HEK293 (cell line): ENCODE measurements at regions not wholly inside any gene's neighbourhood (a gene's known extent, or its start where the extent isn't known, plus 50 kb on each side); places are given as distances from the start of the nearest gene placed in this dataset.

Source experiments
- CTCF ChIA-PET: fragments of 350-600 bp; formaldehyde crosslinking; extraction: SDS; loops from one replicate; lab custom pipeline; 2021; ENCODE audit warnings: antibody characterized with exemption; lab: Yijun Ruan, JAX
- POLR2A ChIA-PET: fragments of 300-600 bp; formaldehyde crosslinking; extraction: SDS; loops from one replicate; lab custom pipeline; 2020; ENCODE audit warnings: antibody characterized with exemption, inconsistent platforms; lab: Yijun Ruan, JAX
- H3K27ac ChIP-seq: fragments of 200-500 bp; sonication (Bioruptor generic); 2 replicates; pipeline ENCODE4 v1.5.1; 2014; ENCODE audit warnings: low read depth, low read length, control low read depth, inconsistent platforms; ENCODE audit errors: extremely low read depth
- H3K36me3 ChIP-seq, 2 experiments: fragments of 200-500 bp in 1 of 2; sonication (Bioruptor generic) in 1 of 2; 1 replicate in 1 of 2; 2 replicates in 1 of 2; pipeline ENCODE4 v1.5.1; 2014 to 2017; ENCODE audit warnings: inconsistent platforms in 2 of 2, low read length in 2 of 2; ENCODE audit not compliant: control insufficient read depth in 2 of 2, insufficient read depth in 1 of 2
- H3K4me1 ChIP-seq: fragments of 200-500 bp; sonication (Bioruptor generic); 2 replicates; pipeline ENCODE4 v1.5.1; 2014; ENCODE audit warnings: mild to moderate bottlenecking, low read length, inconsistent platforms; ENCODE audit not compliant: control insufficient read depth, insufficient read depth
- H3K4me3 ChIP-seq: 2 replicates; pipeline ENCODE4 v1.5.1; 2011; ENCODE audit warnings: low read depth, mild to moderate bottlenecking, control low read depth, low read length, moderate library complexity
- H3K9me3 ChIP-seq: fragments of 200-500 bp; sonication (Bioruptor generic); 2 replicates; pipeline ENCODE4 v1.5.1; 2014; ENCODE audit warnings: low read depth, low read length, inconsistent platforms; ENCODE audit not compliant: control insufficient read depth, insufficient read depth
- OVOL3 ChIP-seq: fragments of 450-650 bp; formaldehyde crosslinking; IDR thresholded peaks from 2 replicates; pipeline ENCODE4 v1.5.1; 2016; ENCODE audit warnings: missing biosample characterization, missing genetic modification characterization
- SETDB1 ChIP-seq: IDR thresholded peaks from one replicate; pipeline ENCODE4 v1.6.1; 2017; ENCODE audit warnings: mild to moderate bottlenecking, low read length, moderate library complexity, mixed read lengths; ENCODE audit not compliant: insufficient read length
- ZFP41 ChIP-seq: fragments of 450-650 bp; formaldehyde crosslinking; IDR thresholded peaks from 2 replicates; pipeline ENCODE4 v1.5.1; 2016; ENCODE audit warnings: missing biosample characterization, missing genetic modification characterization, borderline replicate concordance
- ZNF133 ChIP-seq: fragments of 450-650 bp; formaldehyde crosslinking; IDR thresholded peaks from 2 replicates; pipeline ENCODE4 v1.5.1; 2016; ENCODE audit warnings: missing biosample characterization, missing genetic modification characterization
- ZNF140 ChIP-seq: fragments of 450-650 bp; formaldehyde crosslinking; IDR thresholded peaks from 2 replicates; pipeline ENCODE4 v1.5.1; 2016; ENCODE audit warnings: missing biosample characterization, missing genetic modification characterization
- ZNF148 ChIP-seq: fragments of 450-650 bp; formaldehyde crosslinking; IDR thresholded peaks from 2 replicates; pipeline ENCODE4 v1.5.0; 2017; ENCODE audit warnings: missing biosample characterization, missing genetic modification characterization, borderline replicate concordance
- ZNF18 ChIP-seq: fragments of 450-650 bp; formaldehyde crosslinking; IDR thresholded peaks from 2 replicates; pipeline ENCODE4 v1.5.1; 2016; ENCODE audit warnings: missing biosample characterization, missing genetic modification characterization
- ZNF26 ChIP-seq: fragments of 450-650 bp; formaldehyde crosslinking; IDR thresholded peaks from 2 replicates; pipeline ENCODE4 v1.5.1; 2016; ENCODE audit warnings: missing biosample characterization, missing genetic modification characterization
- ZNF274 ChIP-seq, 2 experiments: fragments of 200-500 bp in 1 of 2; fragments of 450-650 bp in 1 of 2; sonication (Bioruptor generic) in 1 of 2; formaldehyde crosslinking in 1 of 2; IDR thresholded peaks; 2 replicates each; pipeline versions ENCODE4 v1.5.1 to v1.6.1; 2014 to 2016; ENCODE audit warnings: borderline replicate concordance in 1 of 2, inconsistent platforms in 1 of 2, low read length in 1 of 2, missing biosample characterization in 1 of 2, missing genetic modification characterization in 1 of 2
- ZNF311 ChIP-seq: fragments of 450-650 bp; formaldehyde crosslinking; IDR thresholded peaks from 2 replicates; pipeline ENCODE4 v1.5.1; 2017; ENCODE audit warnings: missing biosample characterization, missing genetic modification characterization, borderline replicate concordance
- ZNF362 ChIP-seq: fragments of 450-650 bp; formaldehyde crosslinking; IDR thresholded peaks from 2 replicates; pipeline ENCODE4 v1.5.1; 2016; ENCODE audit warnings: missing biosample characterization, missing genetic modification characterization
- ZNF37A ChIP-seq: fragments of 450-650 bp; IDR thresholded peaks from 2 replicates; pipeline ENCODE4 v1.5.1; 2018; ENCODE audit warnings: missing biosample characterization, missing genetic modification characterization
- ZNF521 ChIP-seq: fragments of 450-650 bp; formaldehyde crosslinking; IDR thresholded peaks from 2 replicates; pipeline ENCODE4 v1.5.1; 2017; ENCODE audit warnings: missing biosample characterization, mild to moderate bottlenecking, missing genetic modification characterization
- ZNF560 ChIP-seq: fragments of 450-650 bp; formaldehyde crosslinking; IDR thresholded peaks from 2 replicates; pipeline ENCODE4 v1.5.1; 2017; ENCODE audit warnings: missing biosample characterization, missing genetic modification characterization, borderline replicate concordance
- ZNF561 ChIP-seq: fragments of 450-650 bp; IDR thresholded peaks from 2 replicates; pipeline ENCODE4 v1.5.1; 2018; ENCODE audit warnings: missing biosample characterization, missing genetic modification characterization, borderline replicate concordance
- ZNF596 ChIP-seq: fragments of 450-650 bp; IDR thresholded peaks from 2 replicates; pipeline ENCODE4 v1.5.0; 2018; ENCODE audit warnings: missing biosample characterization, mild to moderate bottlenecking, missing genetic modification characterization, moderate library complexity
- ZNF639 ChIP-seq: fragments of 450-650 bp; formaldehyde crosslinking; IDR thresholded peaks from 2 replicates; pipeline ENCODE4 v1.5.1; 2016; ENCODE audit warnings: missing biosample characterization, missing genetic modification characterization
- ZNF677 ChIP-seq: fragments of 450-650 bp; IDR thresholded peaks from 2 replicates; pipeline ENCODE4 v1.5.0; 2018; ENCODE audit warnings: missing biosample characterization, mild to moderate bottlenecking, missing genetic modification characterization, moderate library complexity
- ZSCAN16 ChIP-seq: fragments of 450-650 bp; formaldehyde crosslinking; IDR thresholded peaks from 2 replicates; pipeline ENCODE4 v1.5.1; 2016; ENCODE audit warnings: missing biosample characterization, missing genetic modification characterization
- ZXDB ChIP-seq: fragments of 450-650 bp; formaldehyde crosslinking; IDR thresholded peaks from 2 replicates; pipeline ENCODE4 v1.5.1; 2016; ENCODE audit warnings: missing biosample characterization, missing genetic modification characterization
- TF ChIP-seq, protein P1 (sequence below): fragments of 450-650 bp; formaldehyde crosslinking; IDR thresholded peaks from 2 replicates; pipeline ENCODE4 v1.5.1; 2016; ENCODE audit warnings: missing biosample characterization, missing genetic modification characterization, borderline replicate concordance
- TF ChIP-seq, protein P2 (sequence below): fragments of 450-650 bp; formaldehyde crosslinking; IDR thresholded peaks from 2 replicates; pipeline ENCODE4 v1.5.1; 2016; ENCODE audit warnings: missing biosample characterization, missing genetic modification characterization

- H3K9me3 ChIP-seq: no peaks in the 10 kb centered on the region
- peaks cover 16% of the 10 kb centered on the region for H3K4me1 ChIP-seq
- CTCF ChIA-PET: interaction anchor here (1.1 kb wide), 1 partner anchor 415 kb away, joined by 3 read pairs; no protein-coding TSS in a partner anchor
- TF ChIP-seq ZNF133 (tag by site-specific recombination) (no peak), ZNF521 (tag by site-specific recombination) (no peak), ZFP41 (tag by site-specific recombination) (no peak), ZNF677 (tag by site-specific recombination) (no peak)
- TF ChIP-seq, protein P1, sequence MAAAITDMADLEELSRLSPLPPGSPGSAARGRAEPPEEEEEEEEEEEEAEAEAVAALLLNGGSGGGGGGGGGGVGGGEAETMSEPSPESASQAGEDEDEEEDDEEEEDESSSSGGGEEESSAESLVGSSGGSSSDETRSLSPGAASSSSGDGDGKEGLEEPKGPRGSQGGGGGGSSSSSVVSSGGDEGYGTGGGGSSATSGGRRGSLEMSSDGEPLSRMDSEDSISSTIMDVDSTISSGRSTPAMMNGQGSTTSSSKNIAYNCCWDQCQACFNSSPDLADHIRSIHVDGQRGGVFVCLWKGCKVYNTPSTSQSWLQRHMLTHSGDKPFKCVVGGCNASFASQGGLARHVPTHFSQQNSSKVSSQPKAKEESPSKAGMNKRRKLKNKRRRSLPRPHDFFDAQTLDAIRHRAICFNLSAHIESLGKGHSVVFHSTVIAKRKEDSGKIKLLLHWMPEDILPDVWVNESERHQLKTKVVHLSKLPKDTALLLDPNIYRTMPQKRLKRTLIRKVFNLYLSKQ (tag by site-specific recombination): no peak
- TF ChIP-seq, all 188 proteins: peak for 0
- POLR2A ChIA-PET: no interaction called here
- Histone ChIP-seq H3K4me3 (no peak overlapping the region), H3K36me3 (no peaks in the 10 kb centered on the region), H3K27ac (no peak overlapping the region)
Measured at GRCh38 chr3:64438812-64439211, 213.5 kb upstream of the PRICKLE2 start.

- CTCF ChIA-PET: interaction anchor here (1.1 kb wide), 1 partner anchor 414 kb away, joined by 3 read pairs; no protein-coding TSS in a partner anchor
- POLR2A ChIA-PET: no interaction called here
Measured at GRCh38 chr3:64438066-64438465, 212.8 kb upstream of the PRICKLE2 start.

More at GRCh38 chr3:64438066-64438465, 212.8 kb upstream of the PRICKLE2 start:
- H3K36me3 ChIP-seq: no peaks in the 10 kb centered on the region
- H3K27ac ChIP-seq: no peak overlapping the region
- H3K9me3 ChIP-seq: no peaks in the 10 kb centered on the region
- TF ChIP-seq ZNF148 (tag by site-specific recombination) (no peak), ZNF560 (tag by site-specific recombination) (no peak), ZNF140 (tag by site-specific recombination) (no peak), ZXDB (tag by site-specific recombination) (no peak), ZNF362 (tag by site-specific recombination) (no peak), ZNF274 (IDR thresholded peaks at IDR 0.05; ENCODE audit: low read length) (no peak), ZNF274 (tag by site-specific recombination; IDR thresholded peaks at IDR 0.05; ENCODE audit: borderline replicate concordance) (no peak), ZSCAN16 (tag by site-specific recombination) (no peak), ZNF639 (tag by site-specific recombination) (no peak), OVOL3 (tag by site-specific recombination) (no peak), SETDB1 (no peak), ZNF18 (tag by site-specific recombination) (no peak), ZNF311 (tag by site-specific recombination) (no peak), ZNF561 (tag by site-specific recombination) (no peak), ZNF37A (tag by site-specific recombination) (no peak), ZNF596 (tag by site-specific recombination) (no peak), ZNF26 (no peak)
- TF ChIP-seq, protein P2, sequence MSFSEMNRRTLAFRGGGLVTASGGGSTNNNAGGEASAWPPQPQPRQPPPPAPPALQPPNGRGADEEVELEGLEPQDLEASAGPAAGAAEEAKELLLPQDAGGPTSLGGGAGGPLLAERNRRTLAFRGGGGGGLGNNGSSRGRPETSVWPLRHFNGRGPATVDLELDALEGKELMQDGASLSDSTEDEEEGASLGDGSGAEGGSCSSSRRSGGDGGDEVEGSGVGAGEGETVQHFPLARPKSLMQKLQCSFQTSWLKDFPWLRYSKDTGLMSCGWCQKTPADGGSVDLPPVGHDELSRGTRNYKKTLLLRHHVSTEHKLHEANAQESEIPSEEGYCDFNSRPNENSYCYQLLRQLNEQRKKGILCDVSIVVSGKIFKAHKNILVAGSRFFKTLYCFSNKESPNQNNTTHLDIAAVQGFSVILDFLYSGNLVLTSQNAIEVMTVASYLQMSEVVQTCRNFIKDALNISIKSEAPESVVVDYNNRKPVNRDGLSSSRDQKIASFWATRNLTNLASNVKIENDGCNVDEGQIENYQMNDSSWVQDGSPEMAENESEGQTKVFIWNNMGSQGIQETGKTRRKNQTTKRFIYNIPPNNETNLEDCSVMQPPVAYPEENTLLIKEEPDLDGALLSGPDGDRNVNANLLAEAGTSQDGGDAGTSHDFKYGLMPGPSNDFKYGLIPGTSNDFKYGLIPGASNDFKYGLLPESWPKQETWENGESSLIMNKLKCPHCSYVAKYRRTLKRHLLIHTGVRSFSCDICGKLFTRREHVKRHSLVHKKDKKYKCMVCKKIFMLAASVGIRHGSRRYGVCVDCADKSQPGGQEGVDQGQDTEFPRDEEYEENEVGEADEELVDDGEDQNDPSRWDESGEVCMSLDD (tag by site-specific recombination): no peak
- no peak overlapping the region for H3K4me3 ChIP-seq
- H3K4me1 ChIP-seq: peaks cover 16% of the 10 kb centered on the region
